LNCaP clone FGC (cell line): ENCODE measurements at regions not wholly inside any gene's neighbourhood (a gene's known extent, or its start where the extent isn't known, plus 50 kb on each side); places are given as distances from the start of the nearest gene placed in this dataset.

Source experiments
- DNase-seq: peaks from one replicate; pipeline ENCODE4 v3.0.0-alpha.2; 2011; ENCODE audit warnings: low read depth
- H3K4me3 ChIP-seq: 2 replicates; pipeline ENCODE4 v1.5.1; 2011; ENCODE audit warnings: mild to moderate bottlenecking, low read depth, low read length, control low read depth
- TF ChIP-seq, protein P1 (sequence below): IDR thresholded peaks from 2 replicates; pipeline ENCODE4 v1.5.1; 2012; ENCODE audit warnings: mild to moderate bottlenecking; ENCODE audit not compliant: control insufficient read depth, insufficient read depth; ENCODE audit errors: extremely low read depth

DNA sequence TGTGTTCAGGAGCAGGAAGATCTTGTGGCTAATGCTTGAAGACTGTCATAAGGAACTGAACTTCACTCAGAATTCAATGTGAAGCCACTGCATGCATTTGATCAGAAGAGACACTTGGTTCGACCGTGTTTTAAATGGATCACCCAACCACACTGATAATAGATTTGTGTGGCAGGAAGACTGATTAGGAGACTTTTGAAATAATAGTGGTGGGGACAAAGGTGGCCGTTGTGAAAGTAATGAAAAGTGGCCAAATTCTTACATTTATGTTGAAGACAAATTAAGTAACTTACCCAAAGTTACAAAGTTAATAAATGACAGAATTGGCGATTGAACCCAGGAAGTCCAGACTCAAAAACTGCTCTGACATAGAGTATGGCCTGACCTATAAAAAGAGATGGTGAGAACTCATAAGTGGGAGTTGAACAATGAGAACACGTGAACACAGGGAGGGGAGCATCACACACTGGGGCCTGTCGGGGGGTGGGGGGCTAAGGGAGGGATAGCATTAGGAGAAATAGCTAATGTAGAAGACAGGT lies 286.9 kb upstream of the DNAJC19 start:
- H3K4me3 ChIP-seq: no peak overlapping the region
- no peak for DNase-seq
- TF ChIP-seq, protein P1, sequence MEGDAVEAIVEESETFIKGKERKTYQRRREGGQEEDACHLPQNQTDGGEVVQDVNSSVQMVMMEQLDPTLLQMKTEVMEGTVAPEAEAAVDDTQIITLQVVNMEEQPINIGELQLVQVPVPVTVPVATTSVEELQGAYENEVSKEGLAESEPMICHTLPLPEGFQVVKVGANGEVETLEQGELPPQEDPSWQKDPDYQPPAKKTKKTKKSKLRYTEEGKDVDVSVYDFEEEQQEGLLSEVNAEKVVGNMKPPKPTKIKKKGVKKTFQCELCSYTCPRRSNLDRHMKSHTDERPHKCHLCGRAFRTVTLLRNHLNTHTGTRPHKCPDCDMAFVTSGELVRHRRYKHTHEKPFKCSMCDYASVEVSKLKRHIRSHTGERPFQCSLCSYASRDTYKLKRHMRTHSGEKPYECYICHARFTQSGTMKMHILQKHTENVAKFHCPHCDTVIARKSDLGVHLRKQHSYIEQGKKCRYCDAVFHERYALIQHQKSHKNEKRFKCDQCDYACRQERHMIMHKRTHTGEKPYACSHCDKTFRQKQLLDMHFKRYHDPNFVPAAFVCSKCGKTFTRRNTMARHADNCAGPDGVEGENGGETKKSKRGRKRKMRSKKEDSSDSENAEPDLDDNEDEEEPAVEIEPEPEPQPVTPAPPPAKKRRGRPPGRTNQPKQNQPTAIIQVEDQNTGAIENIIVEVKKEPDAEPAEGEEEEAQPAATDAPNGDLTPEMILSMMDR: no peak

- H3K4me3 ChIP-seq: no peak overlapping the region
- DNase-seq: no peak
- TF ChIP-seq, protein P1: no peak
These were observed 284.5 kb upstream of the DNAJC19 start for GRCh38 chr3:181274025-181274424.

DNA sequence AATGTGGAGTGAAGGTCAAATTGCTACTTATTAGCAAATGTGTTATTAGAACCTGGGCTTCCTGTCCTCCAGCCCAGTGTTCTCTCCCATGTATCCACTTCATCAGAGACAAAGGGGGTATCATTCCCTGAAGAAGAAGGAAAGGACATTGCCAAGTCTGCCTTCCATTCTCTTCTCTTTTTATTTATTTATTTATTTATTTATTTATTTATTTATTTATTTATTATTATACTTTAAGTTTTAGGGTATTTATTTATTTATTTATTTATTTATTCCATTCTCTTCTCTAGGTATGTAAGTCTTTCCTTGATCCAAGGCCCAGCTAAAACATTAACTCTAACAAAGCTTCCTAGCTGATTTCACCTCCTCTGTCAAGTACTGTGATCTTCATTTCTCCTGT lies 277.8 kb upstream of the DNAJC19 start:
- H3K4me3 ChIP-seq: no peak overlapping the region
- TF ChIP-seq, protein P1: no peak
- DNase-seq: no peak

GRCh38 chr3:181265750-181266333 lies 276.3 kb upstream of the DNAJC19 start:
- H3K4me3 ChIP-seq: no peak overlapping the region
- TF ChIP-seq, protein P1: no peak
- no peak for DNase-seq

DNA sequence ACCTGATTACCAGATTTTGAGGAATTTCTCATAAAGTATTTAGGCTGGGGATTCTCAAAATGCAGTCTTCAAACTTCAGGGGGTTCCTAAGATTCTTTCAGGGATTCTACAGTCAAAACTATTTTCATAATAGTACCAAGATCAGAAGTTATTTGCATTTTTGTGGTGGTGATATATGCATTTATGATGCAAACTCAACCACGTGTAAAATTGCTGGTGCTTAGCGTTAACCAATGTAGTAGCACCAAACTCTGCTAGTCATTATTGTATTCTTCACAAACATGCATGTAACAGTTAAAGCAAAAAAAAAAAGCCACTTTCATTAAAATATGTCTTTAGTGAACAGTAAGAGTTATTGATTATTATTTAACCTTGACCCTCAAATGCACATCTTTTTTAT lies 274.9 kb upstream of the DNAJC19 start:
- H3K4me3 ChIP-seq: no peak overlapping the region
- TF ChIP-seq, protein P1: no peak
- DNase-seq: no peak

DNA sequence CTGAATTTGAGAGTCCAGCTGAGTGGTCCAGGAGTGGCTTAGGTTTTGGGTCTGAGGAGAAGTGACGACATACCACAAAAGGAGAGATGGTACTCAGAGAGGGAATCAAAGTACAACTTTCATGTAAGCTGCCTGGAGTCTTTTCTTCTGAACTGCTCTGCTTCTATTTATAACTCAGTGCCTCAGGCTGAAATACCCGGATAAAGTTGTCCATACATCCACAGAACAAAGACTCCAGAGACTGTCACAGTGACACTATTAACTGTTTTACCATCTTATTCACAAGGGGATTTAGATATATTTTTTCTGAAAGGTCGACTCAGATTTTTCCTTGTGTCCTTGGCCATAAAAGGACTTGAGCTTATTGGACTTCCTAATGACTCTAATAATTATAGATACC lies 264.3 kb upstream of the DNAJC19 start:
- TF ChIP-seq, protein P1: no peak
- no peak for DNase-seq
- no peak overlapping the region for H3K4me3 ChIP-seq

DNA sequence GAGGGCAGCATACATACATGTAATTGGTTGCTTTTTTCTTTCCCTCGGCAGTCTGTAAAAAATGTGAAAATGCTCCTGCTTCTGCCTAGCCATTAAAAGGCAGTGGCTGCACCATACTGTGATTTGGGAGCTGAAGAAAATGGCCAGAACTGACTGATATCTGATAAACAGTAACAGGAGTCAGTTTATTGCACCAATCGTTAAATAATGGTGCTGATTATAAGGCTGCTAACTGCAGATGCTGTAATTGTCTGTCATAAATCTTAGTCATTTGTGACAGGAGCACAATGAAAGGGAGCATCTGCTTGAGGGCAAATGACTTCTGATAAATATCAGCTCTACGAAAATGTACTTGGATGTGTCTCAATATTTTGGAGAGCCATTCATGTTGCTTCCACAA lies 263.1 kb upstream of the DNAJC19 start:
- no peak for DNase-seq
- TF ChIP-seq, protein P1: no peak
- H3K4me3 ChIP-seq: no peak overlapping the region
